ENCODE measurements at regions not wholly inside any gene's neighbourhood (a gene's known extent, or its start where the extent isn't known, plus 50 kb on each side); places are given as distances from the start of the nearest gene placed in this dataset.

- TF ChIP-seq ZNF142 (CRISPR knock-in tag; IDR thresholded peaks at IDR 0.05) = no peak
- TF ChIP-seq MAF1 (CRISPR knock-in tag; IDR thresholded peaks at IDR 0.05; ENCODE audit: borderline replicate concordance) = no peak
- TF ChIP-seq GPBP1L1 (CRISPR knock-in tag; IDR thresholded peaks at IDR 0.05) = no peak
- no peak for TF ChIP-seq ZSCAN9 (CRISPR knock-in tag; IDR thresholded peaks at IDR 0.05; ENCODE audit: borderline replicate concordance)
- TF ChIP-seq ZNF747 (CRISPR knock-in tag; IDR thresholded peaks at IDR 0.05; ENCODE audit: borderline replicate concordance) = no peak
These were observed 424.5 kb upstream of the CDH11 start (continued) for GRCh38 chr16:65546353-65546791.

GRCh38 chr16:65545413-65545956 lies 423.6 kb upstream of the CDH11 start:
- no peak overlapping the region for H3K4me3 ChIP-seq (replicated peaks in 1 of 3; ENCODE audit: insufficient read depth in 1 of 3, low read depth in 2 of 3, low read length in 3 of 3)
- DNase-seq (ENCODE audit: low spot score) (no peak), FAIRE-seq (no peak), ATAC-seq (no peak)
- H3K4me2 ChIP-seq (ENCODE audit: low read depth, low read length) = no peak overlapping the region
- 3% methylated on average over 2 of the region's 2 CpGs for WGBS (ENCODE audit: low lambda C conversion rate)
- intact Hi-C loops (cut with micrococcal nuclease; ENCODE audit: unreplicated experiment) (no loop called here), in situ Hi-C loops (cut with HindIII; ENCODE audit: extremely low pct_ligation_motif_present, low pct_unique_long_range_greater_than_20kb) (no loop called here)
- TF ChIP-seq ZNF414 (CRISPR knock-in tag; IDR thresholded peaks at IDR 0.05) (no peak), ZNF432 (CRISPR knock-in tag; IDR thresholded peaks at IDR 0.05; ENCODE audit: borderline replicate concordance) (no peak), STAG1 (CRISPR knock-in tag; IDR thresholded peaks at IDR 0.05) (no peak), SSRP1 (CRISPR knock-in tag; IDR thresholded peaks at IDR 0.05) (no peak), TFDP2 (CRISPR knock-in tag; IDR thresholded peaks at IDR 0.05) (no peak), PHF20 (CRISPR knock-in tag; IDR thresholded peaks at IDR 0.05) (no peak)
- POLR2A ChIA-PET = no interaction called here
- H3K36me3 ChIP-seq (replicated peaks in 1 of 2; ENCODE audit: control insufficient read depth in 1 of 2, insufficient read depth in 2 of 2, low read length in 2 of 2) = no peaks in the 10 kb centered on the region
- no peak overlapping the region for H3K27ac ChIP-seq (ENCODE audit: extremely low read length, insufficient read depth, low read length)
- no peak overlapping the region for H2AFZ ChIP-seq (ENCODE audit: low read length)
- H3K27me3 ChIP-seq (ENCODE audit: control insufficient read depth in 1 of 2, insufficient read depth in 2 of 2, low read length in 2 of 2) = no peaks in the 10 kb centered on the region
- H4K20me1 ChIP-seq (ENCODE audit: insufficient read depth, low read length) = no peaks in the 10 kb centered on the region
- no TSS peak for BruUV-seq (replicated peaks)
- CTCF ChIA-PET (ENCODE audit: low intra/inter-chr PET ratio, low total read pairs) = no interaction called here
- no peaks in the 10 kb centered on the region for H3K4me1 ChIP-seq (ENCODE audit: insufficient read depth, low read length)
- H3K9ac ChIP-seq (ENCODE audit: insufficient read depth, low read depth, low read length) = no peak overlapping the region
- H3K9me3 ChIP-seq (ENCODE audit: low read length) = no peaks in the 10 kb centered on the region
- no peaks in the 10 kb centered on the region for H3K79me2 ChIP-seq (ENCODE audit: insufficient read depth, low read length)
